ENCODE measurements at regions not wholly inside any gene's neighbourhood (a gene's known extent, or its start where the extent isn't known, plus 50 kb on each side); places are given as distances from the start of the nearest gene placed in this dataset.

DNA sequence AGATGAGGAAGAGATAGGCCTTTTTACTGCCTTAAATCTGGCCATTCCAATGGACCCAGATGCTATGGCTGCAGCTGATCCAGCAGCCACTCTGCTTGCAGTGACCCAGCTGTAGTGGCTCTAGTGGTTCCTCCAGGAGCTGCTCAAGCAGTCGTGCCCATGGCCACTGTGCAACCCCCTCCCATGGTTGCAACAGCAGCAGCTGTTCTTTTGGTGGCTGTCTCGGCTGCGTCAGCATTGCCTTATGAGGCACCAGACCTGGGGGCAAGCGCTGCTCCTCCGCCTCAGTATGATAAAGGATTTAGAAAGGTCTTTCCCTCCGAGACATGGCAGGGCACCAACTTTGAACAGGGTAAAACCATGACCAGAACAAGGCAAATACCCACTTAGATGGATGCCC lies 384.9 kb upstream of the DCC start:
- TF ChIP-seq POLR2AphosphoS5 (IDR thresholded peaks at IDR 0.05; ENCODE audit: low read depth, low read length) (no peak), SIN3A (IDR thresholded peaks at IDR 0.05; ENCODE audit: borderline replicate concordance, insufficient read depth, low read length) (no peak)
- TF ChIP-seq, protein P1, sequence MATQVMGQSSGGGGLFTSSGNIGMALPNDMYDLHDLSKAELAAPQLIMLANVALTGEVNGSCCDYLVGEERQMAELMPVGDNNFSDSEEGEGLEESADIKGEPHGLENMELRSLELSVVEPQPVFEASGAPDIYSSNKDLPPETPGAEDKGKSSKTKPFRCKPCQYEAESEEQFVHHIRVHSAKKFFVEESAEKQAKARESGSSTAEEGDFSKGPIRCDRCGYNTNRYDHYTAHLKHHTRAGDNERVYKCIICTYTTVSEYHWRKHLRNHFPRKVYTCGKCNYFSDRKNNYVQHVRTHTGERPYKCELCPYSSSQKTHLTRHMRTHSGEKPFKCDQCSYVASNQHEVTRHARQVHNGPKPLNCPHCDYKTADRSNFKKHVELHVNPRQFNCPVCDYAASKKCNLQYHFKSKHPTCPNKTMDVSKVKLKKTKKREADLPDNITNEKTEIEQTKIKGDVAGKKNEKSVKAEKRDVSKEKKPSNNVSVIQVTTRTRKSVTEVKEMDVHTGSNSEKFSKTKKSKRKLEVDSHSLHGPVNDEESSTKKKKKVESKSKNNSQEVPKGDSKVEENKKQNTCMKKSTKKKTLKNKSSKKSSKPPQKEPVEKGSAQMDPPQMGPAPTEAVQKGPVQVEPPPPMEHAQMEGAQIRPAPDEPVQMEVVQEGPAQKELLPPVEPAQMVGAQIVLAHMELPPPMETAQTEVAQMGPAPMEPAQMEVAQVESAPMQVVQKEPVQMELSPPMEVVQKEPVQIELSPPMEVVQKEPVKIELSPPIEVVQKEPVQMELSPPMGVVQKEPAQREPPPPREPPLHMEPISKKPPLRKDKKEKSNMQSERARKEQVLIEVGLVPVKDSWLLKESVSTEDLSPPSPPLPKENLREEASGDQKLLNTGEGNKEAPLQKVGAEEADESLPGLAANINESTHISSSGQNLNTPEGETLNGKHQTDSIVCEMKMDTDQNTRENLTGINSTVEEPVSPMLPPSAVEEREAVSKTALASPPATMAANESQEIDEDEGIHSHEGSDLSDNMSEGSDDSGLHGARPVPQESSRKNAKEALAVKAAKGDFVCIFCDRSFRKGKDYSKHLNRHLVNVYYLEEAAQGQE (IDR thresholded peaks at IDR 0.05; ENCODE audit: insufficient read depth in 1 of 2, low read depth in 2 of 2, low read length in 2 of 2), result no peak

Data from PFSK-1 (cell line).